HFFc6 (cell line): ENCODE measurements at regions not wholly inside any gene's neighbourhood (a gene's known extent, or its start where the extent isn't known, plus 50 kb on each side); places are given as distances from the start of the nearest gene placed in this dataset.
"Not testable (repeated sequence)": the region's sequence is repeated elsewhere in the genome, so short reads cannot be mapped to it uniquely, and the experiment has no call there.

ENCODE experiments used
- DNase-seq: peaks from one replicate; pipeline ENCODE4 v3.0.0-alpha.2; 2018
- H3K27ac Mint-ChIP-seq: 2 replicates; pipeline ENCODE4 v1.8.0; 2020; ENCODE audit warnings: mild to moderate bottlenecking, mixed read lengths
- H3K27me3 Mint-ChIP-seq: 2 replicates; pipeline ENCODE4 v1.8.0; 2021; ENCODE audit warnings: mild to moderate bottlenecking, moderate library complexity, mixed read lengths; ENCODE audit not compliant: insufficient read depth
- H3K36me3 Mint-ChIP-seq: 2 replicates; pipeline ENCODE4 v1.8.0; 2021; ENCODE audit warnings: low read depth, mixed read lengths
- H3K4me1 Mint-ChIP-seq: 2 replicates; pipeline ENCODE4 v1.8.0; 2020; ENCODE audit warnings: low read depth, mixed read lengths
- H3K4me3 Mint-ChIP-seq: 2 replicates; pipeline ENCODE4 v1.8.0; 2020; ENCODE audit warnings: mild to moderate bottlenecking, moderate library complexity, mixed read lengths
- H3K9me3 Mint-ChIP-seq: 2 replicates; pipeline ENCODE4 v1.8.0; 2020; ENCODE audit warnings: mild to moderate bottlenecking, mixed read lengths
- CTCF ChIP-seq: fragments of 200-600 bp; sonication (generic); IDR thresholded peaks from 2 replicates; pipeline ENCODE4 v1.5.0; 2021; ENCODE audit warnings: antibody characterized with exemption, mild to moderate bottlenecking

GRCh38 chr10:42380926-42381547 is 257.3 kb downstream of the ZNF33B start:
- peaks cover 13% of the 10 kb centered on the region; the same call in 1 of the 2 replicates for H3K9me3 Mint-ChIP-seq
- no peak for TF ChIP-seq CTCF
- no peaks in the 10 kb centered on the region for H3K27me3 Mint-ChIP-seq
- H3K27ac Mint-ChIP-seq: no peak overlapping the region
- H3K36me3 Mint-ChIP-seq: no peaks in the 10 kb centered on the region
- H3K4me1 Mint-ChIP-seq: no peaks in the 10 kb centered on the region
- no peak for DNase-seq
- H3K4me3 Mint-ChIP-seq: no peak overlapping the region

GRCh38 chr10:42367532-42368230 is 270.7 kb downstream of the ZNF33B start:
- DNase-seq: peak; percentile 90
- Mint-ChIP-seq H3K27ac (peak overlapping the region; percentile 31; the same call in 1 of the 2 replicates), H3K4me3 (peak overlapping the region; percentile 84), H3K27me3 (peaks cover 5% of the 10 kb centered on the region), H3K4me1 (no peaks in the 10 kb centered on the region), H3K9me3 (peaks cover 32% of the 10 kb centered on the region), H3K36me3 (peaks cover 18% of the 10 kb centered on the region)
- TF ChIP-seq CTCF: no peak

GRCh38 chr10:42351745-42352144 is 286.6 kb downstream of the ZNF33B start:
- H3K27ac Mint-ChIP-seq: no peak overlapping the region
- no peak for TF ChIP-seq CTCF
- DNase-seq: no peak
- H3K27me3 Mint-ChIP-seq: no peaks in the 10 kb centered on the region
- peaks cover 48% of the 10 kb centered on the region for H3K9me3 Mint-ChIP-seq
- no peak overlapping the region for H3K4me3 Mint-ChIP-seq
- H3K4me1 Mint-ChIP-seq: no peaks in the 10 kb centered on the region
- peaks cover 17% of the 10 kb centered on the region for H3K36me3 Mint-ChIP-seq

GRCh38 chr10:42336593-42337337 is 301.6 kb downstream of the ZNF33B start:
- H3K4me3 Mint-ChIP-seq, DNase-seq, H3K4me1 Mint-ChIP-seq, H3K27ac Mint-ChIP-seq, H3K27me3 Mint-ChIP-seq: not testable (repeated sequence)
- H3K36me3 Mint-ChIP-seq: peaks cover 39% of the 10 kb centered on the region
- H3K9me3 Mint-ChIP-seq: peaks cover 82% of the 10 kb centered on the region

- Mint-ChIP-seq H3K36me3 (peaks cover 43% of the 10 kb centered on the region), H3K9me3 (peaks cover 89% of the 10 kb centered on the region)
- not testable (repeated sequence) for DNase-seq, H3K4me3 Mint-ChIP-seq, H3K27ac Mint-ChIP-seq, H3K4me1 Mint-ChIP-seq, H3K27me3 Mint-ChIP-seq
These were observed 302.6 kb downstream of the ZNF33B start for GRCh38 chr10:42335653-42336296.

- TF ChIP-seq CTCF: no peak
- Mint-ChIP-seq H3K4me1 (no peaks in the 10 kb centered on the region), H3K9me3 (peaks cover 98% of the 10 kb centered on the region), H3K27ac (no peak overlapping the region), H3K36me3 (peaks cover 91% of the 10 kb centered on the region), H3K27me3 (peaks cover 9% of the 10 kb centered on the region), H3K4me3 (no peak overlapping the region)
- no peak for DNase-seq
These were observed 334.0 kb downstream of the ZNF33B start for GRCh38 chr10:42304341-42304740.

GRCh38 chr10:42281896-42282295 is 356.5 kb downstream of the ZNF33B start:
- H3K9me3 Mint-ChIP-seq, H3K36me3 Mint-ChIP-seq, DNase-seq, H3K4me3 Mint-ChIP-seq, H3K27me3 Mint-ChIP-seq, H3K4me1 Mint-ChIP-seq, H3K27ac Mint-ChIP-seq: not testable (repeated sequence)
